ENCODE measurements at regions not wholly inside any gene's neighbourhood (a gene's known extent, or its start where the extent isn't known, plus 50 kb on each side); places are given as distances from the start of the nearest gene placed in this dataset.

DNA sequence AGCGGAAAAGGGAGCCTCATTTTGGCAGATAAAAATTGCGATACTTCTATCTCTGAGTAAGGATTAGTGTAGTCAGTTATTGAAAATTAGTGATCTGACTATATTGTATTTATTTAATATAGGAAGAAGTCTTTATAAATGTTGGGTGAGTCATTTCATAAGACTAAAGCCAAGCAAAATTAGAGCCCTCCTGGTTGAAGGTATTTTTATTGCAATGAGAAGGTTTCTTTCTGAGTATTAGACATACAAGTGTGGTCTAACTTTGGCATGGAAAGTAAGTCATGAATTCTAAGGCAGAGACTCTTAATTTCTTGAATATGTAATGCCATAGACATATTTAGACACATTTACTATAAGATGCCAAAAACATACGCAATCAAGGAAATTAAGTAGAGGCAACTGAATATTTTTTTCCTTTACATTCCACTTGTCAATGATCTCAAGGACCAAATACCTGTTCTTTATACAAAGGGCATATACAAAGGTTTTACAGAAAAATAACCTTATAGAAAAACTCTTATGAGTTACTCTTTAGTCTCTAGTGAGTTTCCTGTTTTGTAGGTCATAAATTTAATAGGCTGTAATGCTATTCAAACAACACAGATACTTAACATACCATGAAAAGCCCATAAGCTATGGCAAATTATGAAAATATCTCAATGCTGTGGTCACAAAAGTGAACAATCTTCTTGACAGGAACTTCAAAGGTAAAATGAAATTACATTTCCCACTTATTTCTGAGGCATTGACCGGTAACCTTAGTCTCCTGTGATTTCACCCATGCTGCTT lies 156.6 kb upstream of the BTG1 start:
- Histone ChIP-seq H3K79me2 (ENCODE audit: insufficient read depth, low read length) (no peaks in the 10 kb centered on the region), H2AFZ (ENCODE audit: low read length) (no peak overlapping the region), H3K9me3 (ENCODE audit: low read depth, low read length) (no peaks in the 10 kb centered on the region), H3K27ac (ENCODE audit: low read depth, low read length) (no peak overlapping the region), H3K36me3 (ENCODE audit: insufficient read depth, low read length) (no peaks in the 10 kb centered on the region), H4K20me1 (ENCODE audit: insufficient read depth, low read length) (no peaks in the 10 kb centered on the region), H3K4me2 (ENCODE audit: insufficient read depth, low read length) (no peak overlapping the region), H3K4me1 (ENCODE audit: insufficient read depth, low read length) (peaks cover 29% of the 10 kb centered on the region), H3K4me3 (ENCODE audit: insufficient read depth, low read length) (no peak overlapping the region), H3K27me3 (ENCODE audit: insufficient read depth, low read length) (no peaks in the 10 kb centered on the region)
- TF ChIP-seq, protein P1, sequence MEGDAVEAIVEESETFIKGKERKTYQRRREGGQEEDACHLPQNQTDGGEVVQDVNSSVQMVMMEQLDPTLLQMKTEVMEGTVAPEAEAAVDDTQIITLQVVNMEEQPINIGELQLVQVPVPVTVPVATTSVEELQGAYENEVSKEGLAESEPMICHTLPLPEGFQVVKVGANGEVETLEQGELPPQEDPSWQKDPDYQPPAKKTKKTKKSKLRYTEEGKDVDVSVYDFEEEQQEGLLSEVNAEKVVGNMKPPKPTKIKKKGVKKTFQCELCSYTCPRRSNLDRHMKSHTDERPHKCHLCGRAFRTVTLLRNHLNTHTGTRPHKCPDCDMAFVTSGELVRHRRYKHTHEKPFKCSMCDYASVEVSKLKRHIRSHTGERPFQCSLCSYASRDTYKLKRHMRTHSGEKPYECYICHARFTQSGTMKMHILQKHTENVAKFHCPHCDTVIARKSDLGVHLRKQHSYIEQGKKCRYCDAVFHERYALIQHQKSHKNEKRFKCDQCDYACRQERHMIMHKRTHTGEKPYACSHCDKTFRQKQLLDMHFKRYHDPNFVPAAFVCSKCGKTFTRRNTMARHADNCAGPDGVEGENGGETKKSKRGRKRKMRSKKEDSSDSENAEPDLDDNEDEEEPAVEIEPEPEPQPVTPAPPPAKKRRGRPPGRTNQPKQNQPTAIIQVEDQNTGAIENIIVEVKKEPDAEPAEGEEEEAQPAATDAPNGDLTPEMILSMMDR (IDR thresholded peaks at IDR 0.05; ENCODE audit: extremely low read depth, low read depth, low read length), result no peak
- DNase-seq (ENCODE audit: insufficient read length, low spot score, missing footprints), result no peak

DNA sequence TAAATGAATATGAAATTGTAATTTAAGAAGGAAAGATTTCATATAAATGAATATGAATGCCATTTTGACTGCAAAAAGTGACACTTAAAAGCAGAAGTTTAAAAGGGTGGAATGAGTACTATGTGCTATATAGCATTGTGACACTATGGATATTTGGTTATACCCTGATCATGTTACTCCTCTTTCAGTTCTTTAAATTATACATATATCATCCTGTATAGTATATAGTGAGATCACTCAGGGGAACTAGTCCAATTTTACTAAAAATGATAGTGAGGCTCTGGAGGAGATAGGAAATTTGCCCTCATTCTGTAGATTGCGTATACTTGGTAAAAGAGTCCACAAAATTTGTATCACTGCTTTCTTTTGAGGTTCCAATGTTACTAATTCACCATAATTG lies 155.7 kb upstream of the BTG1 start:
- Histone ChIP-seq H3K9me3 (ENCODE audit: low read depth, low read length) (no peaks in the 10 kb centered on the region), H2AFZ (ENCODE audit: low read length) (no peak overlapping the region), H4K20me1 (ENCODE audit: insufficient read depth, low read length) (no peaks in the 10 kb centered on the region), H3K79me2 (ENCODE audit: insufficient read depth, low read length) (no peaks in the 10 kb centered on the region), H3K4me2 (ENCODE audit: insufficient read depth, low read length) (no peak overlapping the region), H3K27ac (ENCODE audit: low read depth, low read length) (no peak overlapping the region), H3K4me1 (ENCODE audit: insufficient read depth, low read length) (peaks cover 30% of the 10 kb centered on the region), H3K27me3 (ENCODE audit: insufficient read depth, low read length) (no peaks in the 10 kb centered on the region), H3K4me3 (ENCODE audit: insufficient read depth, low read length) (no peak overlapping the region), H3K36me3 (ENCODE audit: insufficient read depth, low read length) (no peaks in the 10 kb centered on the region)
- TF ChIP-seq, protein P1 (IDR thresholded peaks at IDR 0.05; ENCODE audit: extremely low read depth, low read depth, low read length), result no peak
- no peak for DNase-seq (ENCODE audit: insufficient read length, low spot score, missing footprints)

DNA sequence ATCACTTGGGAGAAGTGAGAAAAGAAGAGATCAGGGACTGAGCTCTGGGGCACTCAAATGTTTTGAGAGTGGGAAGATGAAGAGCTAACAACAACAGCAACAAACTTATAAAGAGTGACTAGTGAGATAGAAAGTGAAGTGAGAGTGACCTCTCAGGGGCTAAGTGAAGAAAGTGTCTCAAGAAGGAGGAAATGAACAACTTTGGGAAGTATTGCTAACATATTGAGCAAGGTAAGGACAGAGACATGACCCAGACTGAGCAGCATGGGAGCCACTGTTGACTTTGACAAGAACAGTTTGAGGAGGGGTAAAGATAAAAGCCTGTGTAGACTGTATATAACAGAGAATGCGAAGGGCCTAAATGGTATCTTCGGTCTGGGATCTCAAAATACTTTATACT lies 155.1 kb upstream of the BTG1 start:
- no peaks in the 10 kb centered on the region for H3K27me3 ChIP-seq (ENCODE audit: insufficient read depth, low read length)
- no peak overlapping the region for H2AFZ ChIP-seq (ENCODE audit: low read length)
- no peak overlapping the region for H3K27ac ChIP-seq (ENCODE audit: low read depth, low read length)
- DNase-seq (ENCODE audit: insufficient read length, low spot score, missing footprints), result no peak
- H3K79me2 ChIP-seq (ENCODE audit: insufficient read depth, low read length), result no peaks in the 10 kb centered on the region
- no peak overlapping the region for H3K4me2 ChIP-seq (ENCODE audit: insufficient read depth, low read length)
- H3K36me3 ChIP-seq (ENCODE audit: insufficient read depth, low read length), result no peaks in the 10 kb centered on the region
- peaks cover 35% of the 10 kb centered on the region for H3K4me1 ChIP-seq (ENCODE audit: insufficient read depth, low read length)
- TF ChIP-seq, protein P1 (IDR thresholded peaks at IDR 0.05; ENCODE audit: extremely low read depth, low read depth, low read length), result no peak
- no peaks in the 10 kb centered on the region for H3K9me3 ChIP-seq (ENCODE audit: low read depth, low read length)
- no peaks in the 10 kb centered on the region for H4K20me1 ChIP-seq (ENCODE audit: insufficient read depth, low read length)
- no peak overlapping the region for H3K4me3 ChIP-seq (ENCODE audit: insufficient read depth, low read length)

- no peaks in the 10 kb centered on the region for H3K36me3 ChIP-seq (ENCODE audit: insufficient read depth, low read length)
- H3K27me3 ChIP-seq (ENCODE audit: insufficient read depth, low read length), result no peaks in the 10 kb centered on the region
- H3K27ac ChIP-seq (ENCODE audit: low read depth, low read length), result no peak overlapping the region
- DNase-seq (ENCODE audit: insufficient read length, low spot score, missing footprints), result no peak
- H3K4me3 ChIP-seq (ENCODE audit: insufficient read depth, low read length), result no peak overlapping the region
- H3K4me2 ChIP-seq (ENCODE audit: insufficient read depth, low read length), result no peak overlapping the region
- no peaks in the 10 kb centered on the region for H3K79me2 ChIP-seq (ENCODE audit: insufficient read depth, low read length)
- no peaks in the 10 kb centered on the region for H4K20me1 ChIP-seq (ENCODE audit: insufficient read depth, low read length)
- H2AFZ ChIP-seq (ENCODE audit: low read length), result no peak overlapping the region
- TF ChIP-seq, protein P1 (IDR thresholded peaks at IDR 0.05; ENCODE audit: extremely low read depth, low read depth, low read length), result no peak
- peaks cover 40% of the 10 kb centered on the region for H3K4me1 ChIP-seq (ENCODE audit: insufficient read depth, low read length)
- H3K9me3 ChIP-seq (ENCODE audit: low read depth, low read length), result no peaks in the 10 kb centered on the region
These were observed 154.1 kb upstream of the BTG1 start for GRCh38 chr12:92299744-92300143.

All from osteoblast (primary cell).